HG03342 (cell line): ENCODE measurements at regions not wholly inside any gene's neighbourhood (a gene's known extent, or its start where the extent isn't known, plus 50 kb on each side); places are given as distances from the start of the nearest gene placed in this dataset.

ENCODE experiments used
- ATAC-seq: cut with Tn5 transposase; IDR thresholded peaks from one replicate; pipeline ENCODE4 v1.9.1; 2021; ENCODE audit warnings: mild to moderate bottlenecking, moderate library complexity; ENCODE audit not compliant: unreplicated experiment

DNA sequence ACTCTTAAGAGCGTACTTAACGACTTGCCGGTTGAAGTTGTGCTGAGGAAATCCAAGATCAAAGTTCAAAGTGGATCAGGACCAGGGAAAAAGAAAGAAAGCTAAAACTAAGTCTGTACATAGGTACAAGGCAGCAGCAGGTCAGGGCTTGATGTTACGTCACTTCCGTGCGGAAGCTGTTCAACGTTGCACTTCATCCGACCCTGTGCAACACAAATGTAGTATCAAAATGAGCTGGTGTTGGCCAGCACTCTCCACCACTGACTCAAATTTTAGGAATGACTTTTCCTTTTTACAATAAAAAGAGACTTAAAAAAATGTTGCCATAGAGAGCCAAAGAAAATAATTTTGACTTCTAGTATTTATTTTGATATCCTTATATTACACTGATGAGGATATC, 1315.4 kb downstream of the EFNB2 start:
- ATAC-seq: no peak

- ATAC-seq: no peak
These were observed 1315.8 kb downstream of the EFNB2 start for GRCh38 chr13:105219651-105220050.

- ATAC-seq: no peak
These were observed 1322.0 kb downstream of the EFNB2 start for GRCh38 chr13:105213512-105213911.

- no peak for ATAC-seq
These were observed 1327.7 kb downstream of the EFNB2 start for GRCh38 chr13:105207572-105208293.

- ATAC-seq: peak; percentile 84
These were observed 1333.1 kb downstream of the EFNB2 start for GRCh38 chr13:105202354-105202753.

GRCh38 chr13:105201351-105201750, 1334.1 kb downstream of the EFNB2 start:
- ATAC-seq: no peak

DNA sequence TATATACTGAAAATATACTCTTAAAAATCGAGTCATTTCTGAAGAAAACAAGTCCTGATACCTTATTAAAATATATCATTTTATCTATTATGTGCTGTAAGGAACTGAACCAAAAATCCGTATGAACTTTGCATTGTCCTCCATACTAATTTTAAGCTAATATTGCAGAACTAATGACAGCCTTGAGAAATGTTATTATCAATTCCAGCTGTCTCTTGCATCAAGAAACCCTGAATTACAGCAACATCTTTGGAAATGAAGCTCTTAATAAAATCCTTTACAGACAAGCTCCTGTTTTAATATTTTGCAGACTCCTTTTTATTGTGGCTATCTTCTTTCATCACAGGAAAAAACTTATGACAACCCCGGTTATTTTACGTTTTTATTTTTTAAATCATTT, 1335.3 kb downstream of the EFNB2 start:
- ATAC-seq: no peak

DNA sequence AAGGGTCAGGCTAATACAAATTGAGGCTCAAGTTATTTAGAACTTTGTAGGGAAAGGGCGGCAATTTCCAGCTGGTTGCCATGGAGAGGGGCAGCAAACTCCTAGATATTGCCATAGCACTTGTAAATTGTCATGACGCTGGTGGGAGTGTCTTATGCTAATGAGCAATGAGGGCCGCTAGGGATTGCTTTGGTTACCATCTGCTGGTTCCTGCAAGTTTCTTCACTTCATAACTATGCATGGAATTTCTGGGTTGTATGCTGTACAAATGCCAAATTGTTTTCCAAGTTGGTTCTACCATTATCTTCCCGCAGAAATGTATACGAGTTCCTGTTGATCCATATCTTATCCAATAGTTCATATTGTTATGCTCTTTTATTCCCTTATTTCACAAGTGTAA, 1339.4 kb downstream of the EFNB2 start:
- no peak for ATAC-seq

GRCh38 chr13:105193026-105193425, 1342.4 kb downstream of the EFNB2 start:
- no peak for ATAC-seq

GRCh38 chr13:105184201-105184600, 1351.3 kb downstream of the EFNB2 start:
- ATAC-seq: no peak

DNA sequence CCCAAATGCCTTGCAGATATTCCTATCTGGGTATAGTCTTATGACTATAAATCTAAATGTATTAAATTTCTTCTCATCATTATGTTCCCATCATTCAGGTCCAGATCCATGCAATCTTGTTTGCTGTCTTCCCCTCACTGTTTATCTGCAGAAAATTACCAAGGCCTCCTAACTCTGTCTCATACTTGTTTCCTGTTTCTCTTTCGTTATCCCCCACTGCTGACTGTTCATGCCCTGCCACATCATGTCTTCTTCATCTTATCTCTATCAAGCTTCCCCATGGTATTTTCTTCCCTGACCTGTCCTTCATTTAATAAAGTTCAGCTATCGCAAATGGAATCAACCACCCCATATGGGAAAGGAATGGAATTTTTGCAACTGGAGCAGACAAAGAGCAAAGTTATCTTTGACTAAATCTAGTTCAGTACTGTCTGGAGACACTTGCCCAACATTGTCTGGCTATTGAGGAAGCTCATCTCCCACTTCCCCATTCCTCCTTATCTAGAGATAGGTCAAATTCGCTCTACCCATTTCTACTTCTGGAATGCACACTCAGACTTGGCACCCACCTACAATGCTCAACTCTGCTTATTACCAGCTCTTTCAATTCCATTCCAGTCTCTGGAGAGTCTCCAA, 1358.1 kb downstream of the EFNB2 start:
- no peak for ATAC-seq

- ATAC-seq: no peak
These were observed 1365.0 kb downstream of the EFNB2 start for GRCh38 chr13:105170438-105170837.

DNA sequence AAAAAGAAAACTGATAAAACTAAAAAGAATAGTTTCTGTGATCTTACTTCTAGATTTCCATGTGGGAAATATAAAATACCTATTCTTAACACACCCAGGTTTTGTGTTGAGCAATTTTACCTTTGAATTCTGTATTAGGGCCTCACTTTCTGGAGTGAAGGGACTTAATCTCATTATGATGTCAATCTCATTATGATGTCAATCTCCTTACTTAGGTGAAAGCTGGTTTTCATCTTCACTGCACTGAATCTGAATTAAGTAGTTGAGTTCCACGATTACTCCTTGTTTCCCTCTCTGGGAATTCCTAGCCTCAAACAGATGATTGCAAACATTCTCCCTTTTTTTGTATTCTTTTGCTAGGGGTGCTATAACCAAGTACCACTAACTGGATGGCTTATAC, 1367.2 kb downstream of the EFNB2 start:
- no peak for ATAC-seq

GRCh38 chr13:105167385-105167784, 1368.1 kb downstream of the EFNB2 start:
- ATAC-seq: no peak

DNA sequence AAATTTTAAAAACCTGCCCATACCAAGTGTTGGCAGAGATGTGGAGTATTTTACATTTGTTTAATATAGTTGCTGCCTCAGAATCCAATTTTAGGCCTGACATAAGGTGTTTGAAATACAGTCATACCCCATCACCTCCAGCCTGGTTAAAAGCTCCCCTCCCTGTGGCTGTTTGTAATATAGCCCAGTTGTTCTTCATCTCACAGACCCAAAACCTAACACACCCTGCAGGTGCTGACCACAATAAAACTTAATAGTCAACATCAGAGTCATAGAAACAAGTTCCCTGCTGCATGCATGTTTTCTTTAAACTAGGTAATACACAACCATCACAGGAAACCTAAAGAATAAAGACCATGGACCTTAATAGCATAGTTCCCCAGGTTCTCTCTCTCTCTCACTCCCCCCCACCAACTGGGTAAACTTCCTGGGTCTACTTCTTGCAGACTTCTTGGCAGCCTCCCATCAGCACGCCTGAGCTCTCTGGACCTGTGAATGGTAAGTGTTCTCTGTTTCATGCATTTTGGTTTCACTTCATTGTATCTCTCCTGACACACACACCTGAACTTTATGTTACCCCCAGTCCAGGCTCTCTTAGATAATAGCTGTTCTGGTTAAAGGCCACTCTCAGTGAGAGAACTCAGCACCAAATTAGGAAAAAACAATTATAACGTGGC, 1369.9 kb downstream of the EFNB2 start:
- peak; percentile 75 for ATAC-seq

- ATAC-seq: no peak
These were observed 1375.6 kb downstream of the EFNB2 start for GRCh38 chr13:105159841-105160240.

- no peak for ATAC-seq
These were observed 1381.9 kb downstream of the EFNB2 start for GRCh38 chr13:105153611-105154010.

- ATAC-seq: no peak
These were observed 1383.8 kb downstream of the EFNB2 start for GRCh38 chr13:105151639-105152038.

DNA sequence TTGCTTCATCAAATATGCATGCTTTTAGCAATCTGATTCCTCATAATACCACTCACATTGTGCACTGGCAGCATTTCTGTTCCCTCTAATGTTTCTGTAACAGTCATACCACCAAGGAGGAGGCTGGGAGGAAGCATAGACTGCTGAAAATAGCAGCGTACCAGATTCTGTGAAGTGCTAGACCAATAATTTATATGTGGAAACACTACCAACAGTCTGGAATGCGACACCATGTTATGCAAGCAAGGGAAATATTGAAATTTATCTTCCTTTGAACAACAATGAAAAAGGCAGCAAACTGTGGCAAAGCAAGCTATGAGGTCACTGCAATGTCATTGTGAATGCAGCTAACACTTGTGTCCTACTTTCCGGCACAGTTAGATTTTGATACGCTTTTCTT, 1388.0 kb downstream of the EFNB2 start:
- no peak for ATAC-seq

DNA sequence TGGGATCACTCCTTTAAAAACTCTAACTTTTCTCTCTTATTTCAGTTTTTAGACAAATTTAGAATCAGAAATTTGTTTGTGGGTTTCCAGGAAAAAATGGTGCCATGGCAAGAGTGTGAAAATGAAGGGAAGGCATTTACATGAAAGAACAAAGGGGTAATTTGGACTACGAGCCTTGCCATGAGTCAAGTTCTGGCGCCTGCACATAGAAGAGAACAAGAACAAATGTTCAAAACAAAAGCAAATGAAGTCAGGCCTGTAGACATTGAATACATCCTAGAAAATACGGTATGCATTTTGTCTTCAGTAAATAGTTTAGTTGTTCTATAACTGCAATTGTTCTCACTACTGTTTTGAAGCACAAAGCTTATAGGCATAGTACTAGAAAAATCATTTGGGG, 1390.5 kb downstream of the EFNB2 start:
- ATAC-seq: no peak

- ATAC-seq: no peak
These were observed 1391.4 kb downstream of the EFNB2 start for GRCh38 chr13:105144020-105144419.

DNA sequence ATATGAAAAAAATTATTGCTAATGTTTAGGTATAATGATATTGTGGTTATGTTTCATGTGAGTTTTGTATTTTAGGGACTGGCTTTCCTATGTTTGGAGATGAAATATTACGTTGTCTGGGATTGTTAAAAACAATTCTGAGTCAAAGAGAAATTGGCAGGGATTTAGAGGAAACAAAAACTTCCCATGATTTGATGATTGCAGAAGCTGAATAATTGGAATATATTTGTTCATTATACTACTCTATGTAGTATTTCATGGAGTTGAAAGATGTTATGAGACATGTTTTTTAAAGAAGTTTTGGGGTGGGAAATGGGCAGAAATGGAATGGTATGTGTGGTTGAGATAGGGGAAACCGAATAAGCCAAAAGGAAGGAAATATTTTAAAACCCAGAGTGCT, 1392.9 kb downstream of the EFNB2 start:
- no peak for ATAC-seq
